ENCODE measurements at regions not wholly inside any gene's neighbourhood (a gene's known extent, or its start where the extent isn't known, plus 50 kb on each side); places are given as distances from the start of the nearest gene placed in this dataset.
A peak's percentile ranks its signal among the peaks of the same experiment; 100 is the strongest.
"Not testable (repeated sequence)": the region's sequence is repeated elsewhere in the genome, so short reads cannot be mapped to it uniquely, and the experiment has no call there.

DNA sequence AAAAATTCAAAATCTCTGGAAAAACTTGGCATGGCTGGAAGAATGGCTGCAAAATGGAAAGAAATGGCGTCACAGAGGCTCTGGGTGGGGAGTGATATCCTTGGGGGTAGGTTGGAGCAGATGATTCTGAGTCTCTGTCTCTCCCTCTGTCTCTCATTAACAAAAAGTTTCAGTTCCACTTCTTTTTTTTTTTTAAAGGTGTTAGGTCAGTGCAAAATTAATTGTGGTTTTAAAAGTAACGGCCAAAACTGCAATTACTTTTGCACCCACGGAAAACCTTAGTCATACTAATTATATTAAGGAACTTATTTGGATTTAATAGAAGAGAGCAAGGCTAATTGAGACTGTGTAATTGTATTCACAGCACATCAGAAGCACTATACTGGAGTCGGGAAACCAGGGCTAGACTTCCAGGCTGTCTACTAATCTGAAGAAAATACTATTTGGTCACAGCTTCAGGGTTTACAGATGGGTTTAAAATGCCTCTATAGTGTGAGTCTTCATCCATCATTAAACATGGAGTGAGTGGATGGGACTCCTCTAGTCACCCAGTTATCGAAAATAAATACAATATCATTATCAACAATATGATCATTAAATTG, 289.1 kb upstream of the PLD5 start:
- no peak for DNase-seq (ENCODE audit: low read depth)

DNA sequence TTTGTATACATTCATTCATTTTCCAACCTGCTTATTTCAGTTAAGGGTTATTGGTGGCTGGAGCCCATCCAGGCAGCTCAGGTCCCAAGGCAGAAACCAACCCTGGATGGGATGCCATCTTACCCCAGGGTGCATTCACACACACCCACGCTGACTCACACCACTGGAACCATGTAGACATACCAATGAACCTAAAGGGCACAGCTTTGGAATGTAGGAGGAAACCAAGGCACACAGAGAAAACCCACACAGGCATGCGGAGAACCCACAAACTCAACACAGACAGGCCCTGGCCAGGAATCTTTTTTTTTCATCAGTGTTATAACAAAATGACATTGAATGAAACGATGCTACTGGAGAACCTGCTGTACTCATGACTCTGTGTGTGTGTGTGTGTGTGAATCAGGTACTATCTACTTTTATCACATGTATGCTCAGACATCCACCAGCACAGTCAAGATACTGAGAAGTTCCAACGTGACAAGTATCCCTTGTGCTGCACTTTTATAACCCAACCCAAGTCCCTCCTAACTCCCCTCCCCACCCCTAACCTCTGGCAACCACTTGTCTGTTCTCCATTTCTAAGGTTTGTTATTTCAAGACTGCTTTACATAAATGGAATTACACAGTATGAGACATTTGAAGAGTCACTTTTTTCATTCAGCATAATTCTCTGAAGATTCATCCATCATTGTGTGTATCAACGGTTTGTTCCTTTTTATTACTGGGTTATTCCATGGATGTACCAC, 286.8 kb upstream of the PLD5 start:
- DNase-seq (ENCODE audit: low read depth), result no peak

DNA sequence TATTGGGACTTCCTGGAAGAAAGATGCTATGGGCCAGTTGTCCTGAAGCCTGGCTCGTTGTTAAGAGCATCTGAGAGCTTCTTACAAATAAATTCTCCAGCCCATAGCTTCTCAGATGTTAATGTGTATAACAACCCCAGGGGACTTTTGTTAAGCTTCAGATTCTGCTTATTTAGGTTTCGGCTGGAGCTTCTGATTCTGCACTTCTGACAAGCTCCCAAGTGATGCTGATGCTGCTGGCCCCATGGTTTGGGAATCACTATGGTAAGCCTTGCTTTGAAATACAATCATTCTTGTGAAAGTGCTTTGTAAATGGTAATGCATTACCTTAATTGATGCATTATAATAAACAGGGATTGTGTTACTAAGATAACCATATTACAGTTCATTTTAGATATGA, 281.8 kb upstream of the PLD5 start:
- DNase-seq (ENCODE audit: low read depth), result no peak

DNA sequence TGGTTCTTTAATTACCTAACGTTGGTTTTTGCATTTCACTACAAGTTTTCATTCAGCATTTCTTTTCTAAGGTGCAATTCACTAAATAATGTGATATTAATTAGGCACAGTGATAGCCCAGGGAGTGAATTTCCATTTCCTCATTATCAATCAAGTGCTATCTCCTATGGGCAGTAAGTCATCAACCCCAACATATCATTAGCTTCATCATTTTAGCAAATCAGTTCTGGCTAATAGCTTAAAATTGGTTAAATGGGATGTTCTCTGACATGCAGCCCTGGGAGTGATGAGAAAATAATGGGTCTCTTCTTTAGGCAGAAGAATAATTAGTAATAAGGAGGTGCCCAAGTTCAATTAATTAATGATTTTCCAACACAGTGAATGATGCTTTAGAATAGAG, 280.9 kb upstream of the PLD5 start:
- DNase-seq (ENCODE audit: low read depth), result not testable (repeated sequence)

DNA sequence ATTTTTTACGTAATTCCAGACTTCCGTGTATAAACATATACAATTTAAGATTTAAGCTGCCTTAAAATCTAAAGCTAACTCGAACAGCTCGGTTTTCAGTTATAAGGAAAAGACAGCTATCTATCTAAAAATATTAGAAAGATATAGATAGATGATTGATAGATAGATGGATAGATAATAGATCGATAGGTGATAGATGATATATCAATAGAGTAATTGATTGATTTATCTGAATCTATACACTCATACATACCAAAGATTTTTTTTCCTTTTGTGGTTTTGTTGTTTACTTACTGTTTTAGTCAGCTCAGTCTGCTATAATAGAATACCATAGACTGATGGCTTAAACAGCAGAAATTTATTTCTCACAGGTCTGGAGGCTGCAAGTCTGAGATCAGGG, 278.5 kb upstream of the PLD5 start:
- no peak for DNase-seq (ENCODE audit: low read depth)

DNA sequence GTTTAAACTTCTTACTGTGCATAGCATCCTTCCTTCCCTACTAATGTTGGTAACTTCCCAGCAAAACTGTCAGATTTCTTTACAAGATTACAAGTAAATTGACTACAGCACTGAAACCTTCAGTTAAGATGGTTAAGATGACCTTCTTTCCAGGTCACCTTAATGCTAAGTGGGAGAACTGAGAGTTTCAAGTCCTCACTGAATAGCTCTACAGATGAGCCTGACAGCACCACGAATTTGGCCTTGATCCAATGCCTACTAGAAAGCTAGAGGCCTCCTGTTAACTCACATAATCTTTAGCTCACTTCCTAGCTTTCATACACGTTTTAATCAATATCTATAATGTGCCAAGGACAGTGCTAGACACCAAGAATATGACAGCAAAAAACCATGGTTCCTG, 276.0 kb upstream of the PLD5 start:
- no peak for DNase-seq (ENCODE audit: low read depth)

DNA sequence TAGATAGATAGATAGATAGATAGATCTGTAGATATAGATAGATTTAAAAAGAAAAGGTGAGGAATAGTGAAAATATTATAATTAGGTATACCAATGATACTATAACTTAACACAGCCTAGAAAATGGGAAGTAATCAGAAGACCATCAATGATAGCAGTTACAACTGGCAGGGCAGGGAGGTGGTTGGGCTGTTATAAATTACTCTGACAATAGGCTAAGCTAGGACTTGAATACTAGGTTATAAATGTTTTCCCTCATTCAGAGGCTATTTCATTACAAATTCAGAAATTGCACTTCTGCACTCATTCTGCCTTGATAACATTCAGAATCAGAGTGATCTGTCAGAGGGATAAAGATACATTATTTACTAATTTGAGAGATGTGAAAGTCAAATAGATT, 273.4 kb upstream of the PLD5 start:
- DNase-seq (ENCODE audit: low read depth), result no peak

DNA sequence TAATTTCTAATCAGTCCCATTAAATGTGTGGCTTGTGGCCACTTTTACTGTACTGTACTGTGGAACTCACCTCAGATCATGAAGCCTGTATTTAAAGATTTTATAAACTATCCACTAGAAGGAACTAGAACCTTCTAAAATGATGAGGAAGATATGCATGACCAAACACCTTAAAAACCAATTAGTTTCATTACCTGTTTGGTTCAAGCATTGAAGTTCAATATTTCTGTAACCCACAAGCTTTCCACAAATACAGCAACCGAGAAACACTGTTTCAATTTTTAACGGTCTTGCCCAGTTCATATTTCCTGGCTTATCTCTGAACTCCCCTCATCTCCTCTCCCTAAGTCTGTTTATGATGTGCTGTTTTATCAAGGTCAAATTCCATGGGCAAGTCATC, 264.3 kb upstream of the PLD5 start:
- no peak for DNase-seq (ENCODE audit: low read depth)

DNA sequence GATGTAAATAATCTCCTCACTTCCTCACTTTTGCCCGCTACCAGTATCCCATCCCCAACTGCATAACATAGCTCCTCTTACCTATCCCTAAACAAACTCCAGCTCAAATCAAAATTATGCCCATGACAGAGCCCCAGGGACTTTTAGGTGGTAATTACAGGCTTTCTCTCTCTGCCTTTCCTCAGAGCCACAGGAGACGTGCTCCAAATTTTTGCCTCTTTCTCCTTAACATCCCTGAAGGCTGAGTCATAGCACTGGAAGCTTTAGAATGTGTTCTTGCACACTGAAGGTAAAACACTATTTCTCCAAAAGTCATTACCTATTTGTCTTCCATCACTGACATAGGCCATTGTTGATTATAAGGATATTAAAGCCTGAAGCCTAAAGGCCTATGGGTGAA, 263.5 kb upstream of the PLD5 start:
- no peak for DNase-seq (ENCODE audit: low read depth)

DNA sequence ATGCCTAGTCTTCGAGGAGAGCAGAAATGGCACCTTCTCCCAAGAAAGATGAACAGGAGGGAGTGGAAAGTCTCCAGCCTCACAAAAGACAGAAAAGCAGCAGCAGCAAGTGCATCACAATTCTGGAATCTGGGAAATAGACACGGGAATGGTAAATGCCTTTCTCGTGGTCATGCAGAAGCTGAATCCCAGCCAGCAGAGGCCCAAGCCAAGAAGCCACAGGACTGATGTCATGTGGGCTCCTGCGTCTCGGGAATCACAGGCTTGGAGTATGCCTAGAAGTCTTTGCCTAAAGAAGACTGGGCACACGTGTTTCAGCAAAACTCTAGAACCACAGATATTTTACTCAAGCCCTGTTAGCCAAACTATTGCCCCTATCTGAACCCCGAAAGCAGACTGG, 260.3 kb upstream of the PLD5 start:
- peak; percentile 22 for DNase-seq (ENCODE audit: low read depth)

DNA sequence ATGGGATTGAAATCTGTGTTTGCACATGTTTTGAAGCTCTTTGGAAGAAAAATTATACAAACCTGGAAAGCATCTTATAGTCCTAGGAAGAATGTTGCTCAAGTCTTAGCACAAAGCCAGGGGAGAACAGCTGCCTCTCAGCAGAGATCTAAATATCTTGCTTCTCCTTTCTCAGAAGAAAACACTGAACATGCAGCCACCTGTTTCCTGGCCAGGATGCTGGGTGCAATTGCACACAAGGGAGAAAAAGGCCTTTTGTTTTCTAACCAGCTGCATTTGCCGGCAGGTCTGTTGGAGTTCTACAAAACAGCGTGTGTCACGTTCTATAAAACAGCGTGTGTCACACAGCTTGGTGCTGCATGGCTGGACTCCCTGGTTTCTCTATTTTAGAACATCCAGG, 259.6 kb upstream of the PLD5 start:
- no peak for DNase-seq (ENCODE audit: low read depth)

DNA sequence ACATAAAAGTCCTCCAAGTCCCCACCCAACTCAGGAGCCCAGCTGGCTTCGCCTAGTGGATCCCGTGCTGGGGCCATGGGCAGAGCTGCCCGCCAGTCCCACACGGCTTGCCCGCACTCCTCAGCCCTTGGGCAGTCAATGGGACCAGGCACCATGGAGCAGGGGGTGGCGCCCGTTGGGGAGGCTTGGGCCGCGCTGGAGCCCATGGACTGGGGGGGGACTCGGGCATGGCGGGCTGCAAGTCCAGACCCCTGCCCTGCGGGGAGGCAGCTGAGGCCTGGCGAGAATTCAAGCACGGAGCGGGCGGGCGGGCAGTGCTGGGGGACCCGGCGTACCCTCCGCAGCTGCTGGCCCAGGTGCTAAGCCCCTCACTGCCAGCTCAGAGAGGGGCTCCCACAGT, 249.8 kb upstream of the PLD5 start:
- no peak for DNase-seq (ENCODE audit: low read depth)

DNA sequence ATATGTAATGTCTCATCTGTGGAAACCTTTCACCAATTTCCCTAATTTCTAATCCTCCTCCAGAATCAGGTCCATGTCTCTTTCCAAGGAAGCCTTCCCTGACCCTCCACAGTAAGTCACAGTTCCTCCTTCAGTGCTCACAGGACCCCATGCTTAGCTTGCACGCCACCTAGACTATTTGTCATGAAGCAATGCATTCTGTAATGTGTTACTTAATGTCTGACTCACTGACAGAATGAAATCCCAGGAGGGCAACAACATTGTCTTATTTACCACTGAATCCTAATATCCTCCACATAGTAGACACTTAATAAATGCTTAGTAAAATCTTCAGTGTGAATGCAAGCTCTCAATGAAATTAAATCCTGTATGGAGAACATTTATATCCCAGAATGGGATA, 245.9 kb upstream of the PLD5 start:
- DNase-seq (ENCODE audit: low read depth), result no peak

DNA sequence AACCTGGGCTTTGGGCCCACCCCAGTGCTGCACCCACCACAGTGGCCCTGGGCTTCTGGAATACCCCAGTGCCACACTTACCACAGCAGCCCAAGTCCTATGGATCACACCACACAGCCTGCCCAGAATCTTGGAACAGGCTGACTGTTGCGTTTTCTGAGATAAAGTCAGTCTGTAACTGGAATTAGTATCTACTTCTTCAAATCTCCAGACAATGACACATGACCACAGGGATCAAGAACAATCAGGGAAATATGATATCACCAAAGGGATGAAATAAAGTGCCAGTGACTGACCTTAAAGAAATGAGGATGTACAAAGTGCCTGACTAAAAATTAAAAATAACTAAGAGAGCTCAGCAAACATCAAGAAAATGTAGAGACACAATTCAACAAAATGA, 239.7 kb upstream of the PLD5 start:
- peak; percentile 8 for DNase-seq (ENCODE audit: low read depth)

DNA sequence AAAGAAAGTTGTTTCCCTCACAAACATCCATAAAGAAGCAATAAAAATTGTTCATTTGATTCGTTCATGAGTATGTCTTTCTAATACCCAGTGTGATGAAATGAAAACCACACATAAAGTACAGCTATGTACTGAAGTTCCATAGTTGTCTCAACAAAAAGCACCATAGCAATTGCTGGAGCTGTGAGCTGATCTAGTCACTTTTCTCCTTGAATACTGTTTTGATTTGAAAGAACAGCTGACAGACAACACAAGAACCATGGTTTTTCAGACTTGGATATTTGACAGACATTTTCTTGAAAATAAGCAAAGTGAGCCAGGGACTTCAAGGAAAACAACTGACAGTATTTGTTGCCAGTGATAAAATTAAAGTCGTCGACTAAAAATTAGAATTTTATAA, 237.1 kb upstream of the PLD5 start:
- DNase-seq (ENCODE audit: low read depth), result no peak

DNA sequence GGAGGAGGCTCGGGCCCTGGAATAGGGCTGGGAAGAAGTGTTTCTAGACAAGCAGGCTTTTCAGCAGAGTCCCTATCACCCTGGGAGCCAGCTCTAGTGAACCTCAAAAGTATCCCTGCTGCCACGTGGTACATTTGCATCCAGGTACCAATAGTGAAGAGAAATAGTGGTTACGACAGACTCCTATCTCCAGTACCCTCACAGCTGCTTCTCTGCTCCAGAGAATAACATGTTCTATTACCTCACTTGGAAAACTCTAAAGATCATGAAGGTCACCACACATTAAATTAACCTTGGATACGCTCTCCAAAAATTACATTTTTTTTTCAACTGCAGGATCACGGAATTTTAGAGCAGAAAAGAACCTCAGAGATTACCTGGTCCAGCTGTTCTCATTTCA, 230.4 kb upstream of the PLD5 start:
- no peak for DNase-seq (ENCODE audit: low read depth)

DNA sequence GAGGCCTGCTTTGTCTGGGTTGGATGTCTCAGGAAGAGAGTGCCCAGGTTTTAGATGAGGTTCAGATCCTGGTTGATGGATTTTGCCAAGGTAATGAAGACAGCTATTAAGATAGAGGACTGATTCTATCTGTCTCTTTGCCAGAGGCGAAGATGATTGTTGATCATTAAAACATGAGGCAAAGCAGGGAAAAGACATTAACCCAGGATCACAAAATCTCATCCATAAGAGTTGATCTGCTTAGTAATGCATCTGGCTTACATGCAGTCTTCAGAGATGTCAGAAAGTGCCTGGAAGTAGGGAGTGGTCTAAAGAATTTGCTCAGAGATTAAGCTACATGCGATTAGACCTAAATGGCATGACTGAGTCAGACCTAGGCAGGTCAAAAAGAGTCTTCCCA, 229.6 kb upstream of the PLD5 start:
- peak; percentile 3 for DNase-seq (ENCODE audit: low read depth)

DNA sequence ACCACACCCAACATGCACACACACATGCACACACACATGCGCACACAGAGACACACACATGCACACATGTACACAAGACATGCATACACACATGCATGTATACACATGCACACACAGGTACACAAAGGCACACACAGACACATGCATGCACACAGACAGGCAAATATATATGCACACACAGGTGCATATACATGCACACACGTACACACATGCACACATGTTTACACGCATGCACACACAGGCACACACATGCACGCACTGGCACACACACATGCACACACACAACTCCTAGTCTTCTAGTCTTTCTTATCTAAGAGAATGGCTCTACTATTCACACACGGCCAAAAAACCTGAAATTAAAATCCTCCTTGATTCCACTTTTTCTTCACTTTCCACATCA, 222.7 kb upstream of the PLD5 start:
- no peak for DNase-seq (ENCODE audit: low read depth)

DNA sequence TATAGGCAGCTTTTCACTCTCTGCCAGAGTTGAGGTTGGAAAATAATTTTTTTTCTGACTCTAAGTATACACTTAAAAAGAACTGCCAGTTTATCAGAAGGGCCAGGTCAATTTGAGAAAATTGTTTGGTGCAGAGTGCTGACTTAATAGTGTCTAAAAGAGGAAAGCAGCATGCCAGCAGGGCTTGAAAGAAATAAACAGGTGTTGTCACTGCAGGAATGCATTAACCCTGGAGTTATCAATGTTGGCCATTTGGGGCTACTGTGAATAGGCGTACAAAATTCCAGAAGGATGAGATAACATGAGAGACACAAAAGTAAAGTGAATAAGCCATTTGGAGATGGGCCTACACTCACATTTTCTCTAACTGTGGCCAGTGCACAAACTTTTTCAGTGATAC, 220.6 kb upstream of the PLD5 start:
- DNase-seq (ENCODE audit: low read depth), result no peak

DNA sequence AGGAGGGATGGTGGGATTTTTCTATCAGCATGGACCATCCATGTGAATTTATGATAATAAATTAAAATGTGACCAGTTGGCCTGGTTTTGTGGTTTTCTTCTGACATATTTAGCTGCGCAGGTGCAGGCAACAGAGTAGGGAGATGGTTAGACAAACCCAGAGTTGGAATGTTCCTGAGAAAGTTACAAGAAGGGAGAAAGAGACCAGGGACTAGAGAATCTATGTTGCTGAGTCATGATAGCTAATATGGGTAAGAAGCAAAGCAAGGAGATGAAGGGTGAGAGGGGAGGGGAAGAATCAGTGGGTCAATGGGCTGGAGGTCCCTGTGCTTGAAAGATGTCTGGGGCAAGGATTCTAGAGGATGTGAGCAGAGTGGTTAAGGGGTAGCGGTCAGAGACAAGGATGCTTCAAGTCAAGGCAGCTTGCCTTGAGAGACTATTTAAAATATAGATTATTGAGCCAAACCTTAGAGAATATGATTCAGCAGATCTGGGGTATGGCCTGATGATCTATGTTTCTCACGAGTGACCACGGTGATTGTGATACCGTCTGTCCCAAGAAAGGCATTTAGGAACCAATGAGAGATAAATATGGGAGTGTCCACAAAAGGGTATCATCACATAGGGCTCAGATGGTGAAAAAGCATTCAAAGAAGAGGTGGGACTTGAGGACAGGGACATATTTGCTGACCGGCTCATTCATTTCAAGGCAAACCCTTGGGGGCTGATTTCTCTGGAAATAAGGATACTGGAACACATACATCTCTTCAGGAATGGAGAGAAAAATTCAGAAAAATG, 219.7 kb upstream of the PLD5 start:
- DNase-seq (ENCODE audit: low read depth), result no peak

DNA sequence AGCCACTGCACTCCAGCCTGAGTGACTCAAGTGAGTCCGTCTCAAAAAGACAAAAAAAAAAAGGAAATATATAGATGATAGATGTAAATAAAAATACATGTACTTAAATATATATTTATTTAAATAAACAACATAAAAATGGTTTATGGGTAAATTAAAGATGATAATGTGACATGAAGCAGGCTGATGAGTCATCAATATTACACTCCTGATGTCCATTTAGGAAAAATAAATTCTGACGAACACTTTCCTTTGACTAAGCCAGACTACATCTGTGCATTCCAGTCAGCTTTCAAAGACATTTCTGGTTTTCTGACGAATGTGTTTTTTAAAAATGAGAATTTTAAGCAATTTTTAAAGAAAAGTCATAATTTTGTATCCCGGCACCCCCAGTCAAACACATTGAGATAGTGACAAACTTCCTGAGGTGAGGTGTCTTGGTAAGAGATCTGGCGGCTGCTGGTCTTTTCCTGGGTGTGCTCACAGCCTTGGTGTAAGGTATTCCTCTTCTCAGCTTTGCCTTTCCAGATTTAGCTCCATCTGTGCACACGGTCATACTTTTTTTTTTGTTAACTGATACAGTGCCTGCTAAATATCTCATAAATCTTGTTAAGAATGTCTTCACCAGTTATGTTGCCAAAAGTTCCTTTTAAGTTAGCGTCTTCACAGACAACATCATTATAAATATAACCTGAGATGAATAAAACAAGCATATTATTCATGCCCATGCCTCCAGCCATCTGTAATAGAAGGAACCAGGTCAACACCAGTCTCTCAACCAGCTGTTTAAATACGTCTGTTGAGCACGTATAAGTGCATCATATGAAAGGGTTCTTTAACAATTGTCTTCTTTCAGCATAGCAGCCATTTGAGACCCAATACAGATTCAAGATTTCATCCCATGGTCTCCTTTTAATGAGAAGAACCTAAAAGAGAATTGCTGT, 214.5 kb upstream of the PLD5 start:
- peak; percentile 2 for DNase-seq (ENCODE audit: low read depth)

DNA sequence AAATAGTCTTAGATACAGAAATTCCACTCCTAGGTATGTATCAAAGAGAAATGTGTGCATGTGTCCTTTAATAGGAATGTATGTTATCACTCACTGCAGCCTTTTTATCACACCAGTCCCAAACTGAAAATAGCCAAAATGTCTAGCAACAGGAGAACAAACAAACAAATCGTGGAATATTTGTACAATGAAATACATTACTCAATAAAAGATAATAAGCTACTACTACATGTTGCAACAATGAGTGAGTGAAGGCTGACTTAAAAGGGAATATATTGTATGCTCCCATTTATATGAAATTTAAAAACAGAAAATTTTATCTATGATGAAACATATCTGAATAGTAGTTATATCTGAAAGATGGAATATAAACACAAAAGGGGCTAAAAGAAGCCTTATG, 212.1 kb upstream of the PLD5 start:
- no peak for DNase-seq (ENCODE audit: low read depth)

Measured in HS-27A (cell line).